DND-41 (cell line): ENCODE measurements at regions not wholly inside any gene's neighbourhood (a gene's known extent, or its start where the extent isn't known, plus 50 kb on each side); places are given as distances from the start of the nearest gene placed in this dataset.
"Not testable (repeated sequence)": the region's sequence is repeated elsewhere in the genome, so short reads cannot be mapped to it uniquely, and the experiment has no call there.

Experiments used
- ATAC-seq: fragments of 200-7000 bp; cut with Tn5 transposase; 3 replicates; pipeline ENCODE4 v1.9.1; 2021; ENCODE audit warnings: low read depth; ENCODE audit not compliant: insufficient read depth
- DNase-seq: peaks from one replicate; pipeline ENCODE4 v3.0.0-alpha.2; 2020
- H2AFZ ChIP-seq: 2 replicates; pipeline ENCODE4 v1.6.0; 2012; ENCODE audit warnings: low read depth, low read length
- H3K27ac ChIP-seq: 2 replicates; pipeline ENCODE4 v1.5.1; 2012; ENCODE audit warnings: low read length, inconsistent platforms
- H3K27me3 ChIP-seq: fragments of 200-600 bp; sonication (generic); 2 replicates; pipeline ENCODE4 v1.6.0; 2012; ENCODE audit warnings: low read length, mild to moderate bottlenecking, inconsistent platforms; ENCODE audit not compliant: insufficient read depth, poor library complexity
- H3K36me3 ChIP-seq: 2 replicates; pipeline ENCODE4 v1.5.1; 2012; ENCODE audit warnings: low read length, inconsistent platforms; ENCODE audit not compliant: insufficient read depth
- H3K4me1 ChIP-seq: 2 replicates; pipeline ENCODE4 v1.5.1; 2012; ENCODE audit warnings: mild to moderate bottlenecking, low read length; ENCODE audit not compliant: insufficient read depth
- H3K4me2 ChIP-seq: 2 replicates; pipeline ENCODE4 v1.6.0; 2012; ENCODE audit warnings: mild to moderate bottlenecking, moderate library complexity, low read length, inconsistent platforms; ENCODE audit not compliant: insufficient read depth
- H3K4me3 ChIP-seq, 2 experiments: fragments of 200-600 bp in 1 of 2; shearing (Covaris generic) in 1 of 2; 2 replicates each; pipeline ENCODE4 v1.5.1; 2012 to 2016; ENCODE audit warnings: inconsistent platforms in 2 of 2, low read length in 2 of 2, mild to moderate bottlenecking in 2 of 2, low read depth in 1 of 2, moderate library complexity in 1 of 2
- H3K79me2 ChIP-seq: 2 replicates; pipeline ENCODE4 v1.6.0; 2012; ENCODE audit warnings: low read length, inconsistent platforms; ENCODE audit not compliant: insufficient read depth
- H3K9ac ChIP-seq: 2 replicates; pipeline ENCODE4 v1.6.0; 2012; ENCODE audit warnings: low read depth, mild to moderate bottlenecking, inconsistent platforms, low read length, moderate library complexity
- H3K9me3 ChIP-seq: 2 replicates; pipeline ENCODE4 v1.5.1; 2012; ENCODE audit warnings: low read length, moderate library complexity, mild to moderate bottlenecking, inconsistent platforms; ENCODE audit not compliant: insufficient read depth, severe bottlenecking
- H4K20me1 ChIP-seq: 2 replicates; pipeline ENCODE4 v1.6.0; 2012; ENCODE audit warnings: low read length; ENCODE audit not compliant: insufficient read depth

- not testable (repeated sequence) for H3K9ac ChIP-seq, H3K79me2 ChIP-seq, H3K4me3 ChIP-seq, H3K27me3 ChIP-seq, DNase-seq, H3K27ac ChIP-seq, H2AFZ ChIP-seq, H4K20me1 ChIP-seq, H3K36me3 ChIP-seq, H3K4me1 ChIP-seq, ATAC-seq, H3K9me3 ChIP-seq, H3K4me2 ChIP-seq
Observed at GRCh38 chr10:46779571-46779970, 131.7 kb upstream of the PTPN20 start.

GRCh38 chr10:46780164-46780563 lies 131.1 kb upstream of the PTPN20 start:
- H3K79me2 ChIP-seq, H3K27me3 ChIP-seq, H2AFZ ChIP-seq, H3K9me3 ChIP-seq, H3K4me2 ChIP-seq, ATAC-seq, H3K36me3 ChIP-seq, H3K4me3 ChIP-seq, H3K9ac ChIP-seq, H3K27ac ChIP-seq, H4K20me1 ChIP-seq, DNase-seq, H3K4me1 ChIP-seq: not testable (repeated sequence)

GRCh38 chr10:46781001-46781400 lies 130.2 kb upstream of the PTPN20 start:
- not testable (repeated sequence) for H4K20me1 ChIP-seq, H3K9ac ChIP-seq, H3K9me3 ChIP-seq, H3K79me2 ChIP-seq, H2AFZ ChIP-seq, H3K36me3 ChIP-seq, H3K27ac ChIP-seq, DNase-seq, H3K4me2 ChIP-seq, H3K4me3 ChIP-seq, ATAC-seq, H3K27me3 ChIP-seq, H3K4me1 ChIP-seq

DNA sequence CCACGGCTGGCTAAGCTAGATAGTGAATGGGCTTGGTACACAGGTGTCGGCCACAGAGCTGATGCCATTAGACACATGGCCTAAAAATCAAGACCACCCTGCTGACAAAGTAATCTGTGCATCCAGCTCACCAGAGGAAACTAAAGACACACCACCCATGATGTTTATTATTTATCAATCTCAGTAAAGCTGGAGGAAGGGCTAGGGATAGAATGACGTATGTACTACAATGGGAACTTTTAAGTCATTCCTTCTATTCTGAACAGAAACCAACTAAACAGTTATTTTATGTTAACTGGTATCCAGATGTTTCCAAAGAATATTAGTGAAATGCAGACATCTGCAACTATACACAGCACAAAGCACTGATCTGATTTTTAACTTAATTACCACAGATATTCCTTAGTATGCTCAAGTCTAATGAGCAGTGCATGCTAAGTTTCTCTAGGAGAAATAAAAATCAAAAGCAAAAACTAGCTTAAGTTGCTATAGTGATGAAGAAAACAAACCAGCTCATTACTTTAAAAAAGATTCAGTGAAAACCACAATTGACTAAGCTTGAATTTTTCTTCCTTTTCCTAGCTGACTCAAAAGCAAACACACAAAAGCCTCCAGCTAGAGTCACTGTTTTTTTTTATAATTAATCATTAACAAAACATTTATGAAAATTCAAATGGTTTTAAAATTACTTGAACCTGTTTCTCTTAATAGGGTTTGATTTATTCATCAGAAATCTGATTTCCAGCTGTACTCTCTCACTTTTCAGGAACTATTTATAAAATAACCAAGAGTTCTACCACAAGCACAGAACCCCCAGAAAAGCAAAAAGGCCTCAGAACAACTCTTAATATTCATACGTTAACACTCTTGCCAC lies 129.0 kb upstream of the PTPN20 start:
- H3K9me3 ChIP-seq, ATAC-seq, H4K20me1 ChIP-seq, H3K4me1 ChIP-seq, H3K9ac ChIP-seq, H3K4me2 ChIP-seq, DNase-seq, H3K36me3 ChIP-seq, H2AFZ ChIP-seq, H3K27me3 ChIP-seq, H3K27ac ChIP-seq, H3K4me3 ChIP-seq, H3K79me2 ChIP-seq: not testable (repeated sequence)

DNA sequence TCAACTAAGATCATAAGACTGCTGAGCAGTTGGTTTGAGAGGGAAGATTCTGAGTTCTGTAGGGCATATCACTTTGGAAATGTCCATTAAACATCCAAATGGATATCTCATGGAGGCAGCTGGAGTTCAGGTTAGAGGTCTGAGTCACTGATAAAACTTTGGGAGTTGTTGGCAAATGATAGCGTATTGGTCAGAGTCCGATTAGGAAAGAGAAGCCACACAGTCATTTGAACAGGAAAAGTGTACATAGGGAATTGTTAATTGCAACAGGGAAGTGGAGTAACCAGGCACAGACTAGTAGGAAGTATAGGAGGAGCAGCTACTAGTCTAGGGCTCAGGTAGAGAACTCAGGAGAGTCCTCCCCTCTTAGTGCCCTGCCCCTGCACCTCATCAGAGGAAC lies 126.6 kb upstream of the PTPN20 start:
- not testable (repeated sequence) for H3K36me3 ChIP-seq, H3K27ac ChIP-seq, H3K27me3 ChIP-seq, H3K4me3 ChIP-seq, H3K9me3 ChIP-seq, H3K79me2 ChIP-seq, DNase-seq, H4K20me1 ChIP-seq, H3K4me2 ChIP-seq, H3K9ac ChIP-seq, H2AFZ ChIP-seq, ATAC-seq
- peaks cover 12% of the 10 kb centered on the region for H3K4me1 ChIP-seq

- H3K36me3 ChIP-seq, H4K20me1 ChIP-seq, H3K9me3 ChIP-seq, H3K27ac ChIP-seq, H3K79me2 ChIP-seq, H3K27me3 ChIP-seq, ATAC-seq: not testable (repeated sequence)
- DNase-seq, result peak; percentile 6
- peak overlapping the region; percentile 55; a peak in 3 of 4 replicates for H3K4me3 ChIP-seq
- H3K4me1 ChIP-seq, result peaks cover 12% of the 10 kb centered on the region
- peak overlapping the region; percentile 61 for H3K4me2 ChIP-seq
- H2AFZ ChIP-seq, result peak overlapping the region; percentile 63
- H3K9ac ChIP-seq, result peak overlapping the region; percentile 63
Observed at GRCh38 chr10:46786125-46786517, 125.1 kb upstream of the PTPN20 start.

DNA sequence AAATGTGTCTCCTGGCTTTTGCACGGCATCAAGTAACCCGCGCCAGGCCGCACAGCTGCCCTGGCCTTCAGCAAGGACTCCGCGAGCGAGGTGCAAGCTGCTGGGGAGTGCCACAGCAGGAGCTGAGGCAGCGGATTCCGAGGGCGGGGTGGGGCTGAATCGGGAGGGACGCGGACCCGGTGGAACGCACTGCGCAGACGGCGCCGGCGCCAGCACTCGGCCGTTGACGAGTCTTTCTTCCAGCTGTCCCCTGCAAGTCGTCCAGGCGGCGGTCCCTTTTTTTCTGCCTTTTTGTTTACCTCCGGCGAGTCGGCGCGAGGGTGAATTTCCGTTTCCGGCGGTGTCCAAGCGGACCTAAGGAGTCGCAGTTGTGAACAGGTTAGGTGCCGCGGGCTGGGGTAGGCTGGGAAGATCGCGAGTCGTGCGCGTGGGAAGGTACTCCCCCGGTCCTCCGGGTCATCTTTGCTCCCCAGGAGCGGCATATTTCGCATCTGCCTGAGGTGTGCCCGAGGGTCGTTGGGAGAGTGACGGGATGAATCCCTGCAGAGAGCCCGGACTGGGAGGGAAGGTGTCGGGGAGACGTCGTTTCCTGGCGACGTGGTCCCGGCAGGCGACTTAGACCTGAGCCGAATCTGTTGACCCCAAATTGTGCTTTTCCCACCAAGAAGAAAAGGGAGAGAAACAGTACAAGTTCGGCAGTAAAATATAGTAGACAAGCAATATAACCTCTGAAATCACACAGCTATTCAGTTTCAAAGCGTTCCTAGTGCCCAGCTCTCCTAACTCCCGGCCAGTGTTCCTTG lies 124.5 kb upstream of the PTPN20 start:
- ATAC-seq, result peak; percentile 89
- peak; percentile 71 for DNase-seq
- Histone ChIP-seq H2AFZ (peak overlapping the region; percentile 87), H3K4me3 (peak overlapping the region; percentile 55 to 77; a peak in 3 of 4 replicates), H3K27ac (peak overlapping the region; percentile 63), H3K4me2 (peak overlapping the region; percentile 61), H3K4me1 (peaks cover 12% of the 10 kb centered on the region), H3K9ac (peak overlapping the region; percentile 63)
- H3K9me3 ChIP-seq, H3K79me2 ChIP-seq, H4K20me1 ChIP-seq, H3K36me3 ChIP-seq, H3K27me3 ChIP-seq: not testable (repeated sequence)
